ENCODE measurements at regions not wholly inside any gene's neighbourhood (a gene's known extent, or its start where the extent isn't known, plus 50 kb on each side); places are given as distances from the start of the nearest gene placed in this dataset.

- TF ChIP-seq YY1 (IDR thresholded peaks at IDR 0.05; ENCODE audit: insufficient read depth, insufficient read length) (no peak), SUZ12 (IDR thresholded peaks at IDR 0.05; ENCODE audit: extremely low read depth, insufficient read depth, insufficient read length) (no peak)
Measured at GRCh38 chr4:33134366-33134765, 2414.2 kb downstream of the PCDH7 start.

All from NT2/D1 (cell line).